ENCODE measurements at regions not wholly inside any gene's neighbourhood (a gene's known extent, or its start where the extent isn't known, plus 50 kb on each side); places are given as distances from the start of the nearest gene placed in this dataset.

GRCh38 chr11:69983897-69984438, 94.1 kb upstream of the ANO1 start:
- H3K4me1 ChIP-seq (ENCODE audit: control insufficient read depth in 2 of 2, insufficient read depth in 2 of 2, low read length in 2 of 2), result peaks cover 18 to 19% of the 10 kb centered on the region in 2 donors
- Mint-ChIP-seq H3K4me3 (no peak overlapping the region), H3K27me3 (peaks cover 64% of the 10 kb centered on the region)

More at GRCh38 chr11:69983897-69984438, 94.1 kb upstream of the ANO1 start:
- H3K27me3 ChIP-seq (replicated peaks in 1 of 4; ENCODE audit: control extremely low read depth in 1 of 4, control insufficient read depth in 3 of 4, insufficient read depth in 4 of 4, low read length in 3 of 4), result peaks cover 0 to 35% (median 13%) of the 10 kb centered on the region in 4 experiments
- H3K4me3 ChIP-seq (ENCODE audit: control extremely low read depth in 1 of 5, extremely low read depth in 1 of 5, insufficient read depth in 1 of 5, low read depth in 2 of 5, low read length in 4 of 5), result no peak overlapping the region
- DNase-seq (no peak), ATAC-seq (ENCODE audit: low read depth) (no peak)
- 10% methylated on average over 4 of the region's 10 CpGs for WGBS (ENCODE audit: insufficient coverage)
- no peaks in the 10 kb centered on the region for H3K79me2 ChIP-seq (ENCODE audit: control insufficient read depth, insufficient read depth, low read length)
- no peak overlapping the region for H3K9ac ChIP-seq (ENCODE audit: low read length)
- TF ChIP-seq EZH2 (IDR thresholded peaks at IDR 0.05; ENCODE audit: borderline replicate concordance, insufficient read depth, low read depth, low read length, poor library complexity, severe bottlenecking) (no peak), CTCF (IDR thresholded peaks at IDR 0.05) (no peak)
- intact Hi-C loops (cut with micrococcal nuclease), result no loop called here
- H3K36me3 ChIP-seq (replicated peaks in 1 of 2; ENCODE audit: control extremely low read depth in 1 of 2, control insufficient read depth in 1 of 2, extremely low read depth in 1 of 2, insufficient read depth in 2 of 2, low read length in 1 of 2), result no peaks in the 10 kb centered on the region
- Mint-ChIP-seq H3K9me3 (ENCODE audit: insufficient read depth) (no peaks in the 10 kb centered on the region), H3K27ac (no peak overlapping the region), H3K4me1 (peaks cover 9% of the 10 kb centered on the region)
- H2AFZ ChIP-seq (ENCODE audit: insufficient read depth, low read depth, low read length, poor library complexity, severe bottlenecking), result no peak overlapping the region
- H4K20me1 ChIP-seq (ENCODE audit: control insufficient read depth, insufficient read depth, low read length, poor library complexity, severe bottlenecking), result no peaks in the 10 kb centered on the region
- POLR2A ChIA-PET, result no interaction called here
- CTCF ChIA-PET, result no interaction called here
- no peak overlapping the region for H3K27ac ChIP-seq (ENCODE audit: low read length in 2 of 2)
- H3K4me2 ChIP-seq (replicated peaks; ENCODE audit: low read depth, low read length, poor library complexity, severe bottlenecking), result peak overlapping the region; percentile 5
- H3K9me3 ChIP-seq (ENCODE audit: control extremely low read depth in 1 of 3, control insufficient read depth in 2 of 3, insufficient read depth in 1 of 3, low read length in 2 of 3), result peaks cover 0 to 11% (median 0%) of the 10 kb centered on the region in 3 donors
